ENCODE measurements at regions not wholly inside any gene's neighbourhood (a gene's known extent, or its start where the extent isn't known, plus 50 kb on each side); places are given as distances from the start of the nearest gene placed in this dataset.

- DNase-seq (ENCODE audit: low spot score in 2 of 2), result no peak
- no peak overlapping the region for H3K4me3 ChIP-seq (ENCODE audit: low read depth, poor library complexity, severe bottlenecking)
- intact Hi-C loops (cut with DNase I; ENCODE audit: low total_unique reads), result no loop called here
- WGBS, 2 donors, result 38 to 50% methylated on average over 5 of the region's 5 CpGs
- TF ChIP-seq CTCF (IDR thresholded peaks at IDR 0.05), result no peak
- TF ChIP-seq POLR2A (IDR thresholded peaks at IDR 0.05), result no peak
These were observed 113.7 kb upstream of the DHX40 start for GRCh38 chr17:59451706-59452105.

GRCh38 chr17:59454633-59455105 lies 110.7 kb upstream of the DHX40 start:
- TF ChIP-seq CTCF (IDR thresholded peaks at IDR 0.05), result no peak
- no peak for TF ChIP-seq POLR2A (IDR thresholded peaks at IDR 0.05)
- no peak overlapping the region for H3K4me3 ChIP-seq (ENCODE audit: low read depth, poor library complexity, severe bottlenecking)
- DNase-seq (ENCODE audit: low spot score in 2 of 2), result no peak
- intact Hi-C loops (cut with DNase I; ENCODE audit: low total_unique reads), result no loop called here
- WGBS, 2 donors, result 97 to 98% methylated on average over 3 of the region's 3 CpGs

GRCh38 chr17:59456428-59456827 lies 109.0 kb upstream of the DHX40 start:
- TF ChIP-seq CTCF (IDR thresholded peaks at IDR 0.05) (no peak), POLR2A (IDR thresholded peaks at IDR 0.05) (no peak)
- no peak for DNase-seq (ENCODE audit: low spot score in 2 of 2)
- intact Hi-C loops (cut with DNase I; ENCODE audit: low total_unique reads), result no loop called here
- WGBS, 2 donors, result 87 to 93% methylated on average over 7 of the region's 7 CpGs
- H3K4me3 ChIP-seq (ENCODE audit: low read depth, poor library complexity, severe bottlenecking), result no peak overlapping the region

- no peak overlapping the region for H3K4me3 ChIP-seq (ENCODE audit: low read depth, poor library complexity, severe bottlenecking)
- intact Hi-C loops (cut with DNase I; ENCODE audit: low total_unique reads), result no loop called here
- 96 to 98% methylated on average over 5 of the region's 5 CpGs for WGBS, 2 donors
- no peak for DNase-seq (ENCODE audit: low spot score in 2 of 2)
- TF ChIP-seq CTCF (IDR thresholded peaks at IDR 0.05) (no peak), POLR2A (IDR thresholded peaks at IDR 0.05) (no peak)
These were observed 108.3 kb upstream of the DHX40 start for GRCh38 chr17:59456923-59457615.

- no peak for DNase-seq (ENCODE audit: low spot score in 2 of 2)
- no peak for TF ChIP-seq CTCF (IDR thresholded peaks at IDR 0.05)
- no peak for TF ChIP-seq POLR2A (IDR thresholded peaks at IDR 0.05)
- 84 to 88% methylated on average over 4 of the region's 4 CpGs for WGBS, 2 donors
- intact Hi-C loops (cut with DNase I; ENCODE audit: low total_unique reads), result no loop called here
- no peak overlapping the region for H3K4me3 ChIP-seq (ENCODE audit: low read depth, poor library complexity, severe bottlenecking)
These were observed 103.0 kb upstream of the DHX40 start for GRCh38 chr17:59462385-59462784.

GRCh38 chr17:59464246-59464645 lies 101.2 kb upstream of the DHX40 start:
- TF ChIP-seq POLR2A (IDR thresholded peaks at IDR 0.05), result no peak
- TF ChIP-seq CTCF (IDR thresholded peaks at IDR 0.05), result no peak
- H3K4me3 ChIP-seq (ENCODE audit: low read depth, poor library complexity, severe bottlenecking), result no peak overlapping the region
- WGBS, 2 donors, result 94 to 95% methylated on average over 5 of the region's 5 CpGs
- intact Hi-C loops (cut with DNase I; ENCODE audit: low total_unique reads), result no loop called here
- no peak for DNase-seq (ENCODE audit: low spot score in 2 of 2)
